PC-9 (cell line): ENCODE measurements at regions not wholly inside any gene's neighbourhood (a gene's known extent, or its start where the extent isn't known, plus 50 kb on each side); places are given as distances from the start of the nearest gene placed in this dataset.

Experiments used
- BruUV-seq: library from RNA; stranded (reverse); fragments of 400-500 nt; replicated peaks from 2 replicates; lab custom pipeline; 2021; lab: Mats Ljungman, UMichigan
- CTCF ChIA-PET: fragments of 300-600 bp; sonication (Branson Sonifier 250); formaldehyde crosslinking; loops from one replicate; lab custom pipeline; 2022; ENCODE audit warnings: antibody characterized with exemption; lab: Charles Lee
- POLR2A ChIA-PET: fragments of 300-600 bp; sonication (Branson Sonifier 250); formaldehyde crosslinking; loops from one replicate; lab custom pipeline; 2022; ENCODE audit warnings: antibody characterized with exemption; ENCODE audit not compliant: unreplicated experiment; lab: Charles Lee
- DNase-seq, 2 experiments: peaks; one replicate each; pipeline versions ENCODE4 v3.0.0 to v3.0.0-alpha.2; 2015 to 2022; ENCODE audit warnings: mixed read lengths in 1 of 2
- H2AFZ ChIP-seq: fragments of 200-600 bp; sonication (generic); 2 replicates; pipeline ENCODE4 v1.8.1; 2017; ENCODE audit warnings: antibody characterized with exemption
- H3F3A ChIP-seq: fragments of 200-600 bp; sonication (generic); 2 replicates; pipeline ENCODE4 v1.8.1; 2017; ENCODE audit warnings: antibody characterized with exemption, mild to moderate bottlenecking, low read depth; ENCODE audit not compliant: insufficient read depth
- H3K27ac ChIP-seq: fragments of 200-600 bp; sonication (generic); 2 replicates; pipeline ENCODE4 v1.6.1; 2016; ENCODE audit warnings: mixed run types
- H3K27me3 ChIP-seq: fragments of 200-600 bp; sonication (generic); 2 replicates; pipeline ENCODE4 v1.6.1; 2016; ENCODE audit warnings: low read depth, mixed run types; ENCODE audit not compliant: insufficient read depth
- H3K36me3 ChIP-seq: fragments of 200-600 bp; sonication (generic); 2 replicates; pipeline ENCODE4 v1.6.1; 2016; ENCODE audit warnings: low read depth, mixed run types
- H3K4me1 ChIP-seq: fragments of 200-600 bp; sonication (generic); replicated peaks from 2 replicates; pipeline ENCODE4 v1.6.1; 2016; ENCODE audit warnings: mixed run types; ENCODE audit not compliant: insufficient read depth
- H3K4me2 ChIP-seq: fragments of 200-600 bp; sonication (generic); 2 replicates; pipeline ENCODE4 v1.6.1; 2017; ENCODE audit warnings: mixed run types
- H3K4me3 ChIP-seq: fragments of 200-600 bp; sonication (generic); 2 replicates; pipeline ENCODE4 v1.6.1; 2016; ENCODE audit warnings: mixed run types
- H3K79me2 ChIP-seq: fragments of 200-600 bp; sonication (generic); 2 replicates; pipeline ENCODE4 v1.6.1; 2017; ENCODE audit warnings: low read depth, mixed run types
- H3K9me2 ChIP-seq: fragments of 200-600 bp; sonication (generic); 2 replicates; pipeline ENCODE4 v1.8.1; 2017; ENCODE audit warnings: mild to moderate bottlenecking; ENCODE audit not compliant: insufficient read depth
- H3K9me3 ChIP-seq: fragments of 200-600 bp; sonication (generic); 2 replicates; pipeline ENCODE4 v1.8.1; 2016; ENCODE audit warnings: low read depth; ENCODE audit not compliant: insufficient read depth
- H4K20me1 ChIP-seq: fragments of 200-600 bp; sonication (generic); 2 replicates; pipeline ENCODE4 v1.8.1; 2017; ENCODE audit not compliant: insufficient read depth
- EZH2 ChIP-seq: fragments of 200-600 bp; sonication (generic); IDR thresholded peaks from 2 replicates; pipeline ENCODE4 v1.8.0; 2017; ENCODE audit warnings: antibody characterized with exemption, low read depth
- intact Hi-C: fragments of 100-400 bp; cut with micrococcal nuclease; formaldehyde crosslinking; loops from one replicate; pipeline ENCODE4 v1.10.0; 2022; ENCODE audit not compliant: unreplicated experiment
- TF ChIP-seq, protein P1 (sequence below): fragments of 200-600 bp; sonication (generic); conservative IDR thresholded peaks from 2 replicates; pipeline ENCODE4 v1.6.1; 2017; ENCODE audit warnings: mixed run types, antibody characterized with exemption, mild to moderate bottlenecking, moderate library complexity

DNA sequence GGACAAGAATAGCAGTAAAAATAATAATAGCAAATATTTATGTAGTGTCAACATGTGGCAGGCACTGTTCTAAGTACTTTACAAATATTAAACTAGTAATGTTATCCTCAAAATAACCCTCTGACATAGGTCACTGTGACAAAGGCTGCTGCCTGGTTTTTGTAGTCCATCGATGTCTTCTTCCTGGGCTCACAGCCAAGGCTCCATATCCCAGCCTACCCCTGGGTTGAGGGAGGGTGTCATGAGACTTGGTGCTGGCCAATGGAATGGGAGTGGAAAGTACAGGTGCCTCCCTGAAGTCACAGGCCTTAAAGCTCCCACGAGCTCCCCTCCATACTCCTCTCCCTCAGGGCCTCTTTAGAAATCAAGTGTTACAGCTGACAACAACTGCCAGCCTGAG, 159.3 kb downstream of the CYRIA start:
- intact Hi-C loops = no loop called here
- Histone ChIP-seq H3K4me1 (no peaks in the 10 kb centered on the region), H4K20me1 (no peaks in the 10 kb centered on the region), H3K27me3 (peaks cover 52% of the 10 kb centered on the region), H3F3A (no peaks in the 10 kb centered on the region), H3K4me2 (no peak overlapping the region), H3K4me3 (no peak overlapping the region), H3K36me3 (no peaks in the 10 kb centered on the region), H3K79me2 (no peaks in the 10 kb centered on the region), H3K27ac (no peak overlapping the region), H3K9me3 (no peaks in the 10 kb centered on the region), H2AFZ (no peak overlapping the region), H3K9me2 (no peaks in the 10 kb centered on the region)
- ChIA-PET POLR2A (no interaction called here), CTCF (no interaction called here)
- TF ChIP-seq EZH2 = no peak
- TF ChIP-seq, protein P1, sequence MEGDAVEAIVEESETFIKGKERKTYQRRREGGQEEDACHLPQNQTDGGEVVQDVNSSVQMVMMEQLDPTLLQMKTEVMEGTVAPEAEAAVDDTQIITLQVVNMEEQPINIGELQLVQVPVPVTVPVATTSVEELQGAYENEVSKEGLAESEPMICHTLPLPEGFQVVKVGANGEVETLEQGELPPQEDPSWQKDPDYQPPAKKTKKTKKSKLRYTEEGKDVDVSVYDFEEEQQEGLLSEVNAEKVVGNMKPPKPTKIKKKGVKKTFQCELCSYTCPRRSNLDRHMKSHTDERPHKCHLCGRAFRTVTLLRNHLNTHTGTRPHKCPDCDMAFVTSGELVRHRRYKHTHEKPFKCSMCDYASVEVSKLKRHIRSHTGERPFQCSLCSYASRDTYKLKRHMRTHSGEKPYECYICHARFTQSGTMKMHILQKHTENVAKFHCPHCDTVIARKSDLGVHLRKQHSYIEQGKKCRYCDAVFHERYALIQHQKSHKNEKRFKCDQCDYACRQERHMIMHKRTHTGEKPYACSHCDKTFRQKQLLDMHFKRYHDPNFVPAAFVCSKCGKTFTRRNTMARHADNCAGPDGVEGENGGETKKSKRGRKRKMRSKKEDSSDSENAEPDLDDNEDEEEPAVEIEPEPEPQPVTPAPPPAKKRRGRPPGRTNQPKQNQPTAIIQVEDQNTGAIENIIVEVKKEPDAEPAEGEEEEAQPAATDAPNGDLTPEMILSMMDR = no peak
- no peak for DNase-seq
- no TSS peak for BruUV-seq

DNA sequence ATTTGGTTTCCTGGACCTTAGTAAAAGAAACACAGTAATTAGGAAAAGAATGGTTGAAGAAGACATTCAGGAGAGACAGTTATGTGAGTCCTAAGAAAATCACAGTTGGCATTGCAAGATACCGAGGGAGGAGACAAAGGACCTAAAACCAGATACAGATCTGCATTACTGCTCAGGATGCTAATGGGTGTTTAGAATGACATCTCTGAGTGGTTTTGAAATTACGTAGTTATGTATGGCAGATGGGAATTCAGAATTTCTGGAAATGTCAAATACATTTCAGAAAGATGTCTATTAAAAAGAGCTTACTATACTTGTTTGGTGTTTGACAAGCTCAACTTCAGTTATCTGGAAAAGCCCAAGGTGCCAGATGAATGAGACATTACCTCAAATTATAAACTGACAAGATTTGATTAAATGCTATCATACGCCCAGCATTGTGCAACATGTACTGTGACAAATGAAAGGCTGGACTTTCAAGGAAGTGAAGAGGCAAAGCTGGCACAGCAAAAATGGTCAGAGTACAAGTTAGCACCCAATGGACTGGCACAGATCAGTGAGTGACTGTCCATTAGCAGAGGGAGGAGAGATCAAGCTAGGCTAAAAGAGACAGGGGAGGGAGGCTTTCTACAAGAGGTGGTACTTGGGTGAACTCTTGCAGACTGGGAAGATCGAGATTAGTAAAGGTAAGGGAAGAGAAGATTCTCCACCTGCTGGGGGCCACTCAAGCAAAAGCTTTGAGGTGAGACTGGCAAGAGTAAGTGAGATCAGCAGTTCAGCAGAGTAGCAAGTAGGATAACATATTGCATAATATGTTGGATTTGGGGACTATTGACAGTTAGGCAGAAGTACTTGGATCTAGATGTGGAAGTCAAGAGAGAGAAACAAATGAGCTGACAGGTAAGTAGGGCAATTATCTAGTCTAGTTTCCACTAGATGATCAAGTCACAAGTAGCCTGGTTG, 168.9 kb downstream of the CYRIA start:
- no peak overlapping the region for H2AFZ ChIP-seq
- H3K27ac ChIP-seq = no peak overlapping the region
- ChIA-PET CTCF (no interaction called here), POLR2A (no interaction called here)
- no TSS peak for BruUV-seq
- no peaks in the 10 kb centered on the region for H3K9me2 ChIP-seq
- H3K27me3 ChIP-seq = peaks cover 6% of the 10 kb centered on the region
- no peaks in the 10 kb centered on the region for H3K36me3 ChIP-seq
- no peaks in the 10 kb centered on the region for H3K79me2 ChIP-seq
- no peak for TF ChIP-seq EZH2
- TF ChIP-seq, protein P1 = no peak
- no peak overlapping the region for H3K4me2 ChIP-seq
- intact Hi-C loops = no loop called here
- H3F3A ChIP-seq = no peaks in the 10 kb centered on the region
- H4K20me1 ChIP-seq = no peaks in the 10 kb centered on the region
- DNase-seq = no peak
- H3K4me3 ChIP-seq = no peak overlapping the region
- H3K9me3 ChIP-seq = no peaks in the 10 kb centered on the region
- no peaks in the 10 kb centered on the region for H3K4me1 ChIP-seq

DNA sequence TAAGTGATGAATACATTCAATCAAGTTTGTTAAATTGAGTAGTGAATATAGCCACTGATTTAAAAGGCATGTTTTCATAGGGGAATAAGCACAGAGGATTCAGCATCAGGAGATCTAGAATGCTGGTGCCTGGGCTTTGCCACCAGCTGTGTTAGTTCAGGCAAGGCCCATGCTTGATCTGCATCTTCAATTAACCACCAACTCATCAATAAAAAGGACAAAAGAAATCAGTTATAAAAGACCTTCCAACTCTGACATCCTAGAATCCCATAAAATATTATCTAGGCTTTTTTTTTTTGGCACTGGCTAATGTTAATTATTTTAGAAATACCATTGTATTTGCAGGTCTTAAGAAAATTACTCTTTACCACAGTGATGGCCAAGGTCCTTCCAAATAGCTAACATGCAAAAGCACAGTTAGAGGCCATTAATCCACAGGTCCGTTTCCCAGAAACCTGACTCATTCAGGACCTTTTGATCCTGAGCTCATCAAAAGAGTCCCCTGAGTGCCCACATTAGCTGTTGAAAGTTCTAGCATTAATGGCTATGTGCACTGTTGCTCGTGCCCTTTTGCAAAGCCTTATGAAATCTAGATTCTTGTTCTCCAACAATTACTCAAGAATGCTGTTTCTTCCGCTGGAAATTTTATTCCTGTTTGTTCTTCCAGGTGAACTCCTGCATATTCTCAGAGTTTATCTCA, 170.0 kb downstream of the CYRIA start:
- TF ChIP-seq, protein P1 = no peak
- TF ChIP-seq EZH2 = no peak

More for the DNA sequence above, 170.0 kb downstream of the CYRIA start:
- ChIA-PET CTCF (no interaction called here), POLR2A (no interaction called here)
- Histone ChIP-seq H3K4me1 (no peaks in the 10 kb centered on the region), H3K9me2 (no peaks in the 10 kb centered on the region), H3K4me2 (no peak overlapping the region), H3K27me3 (no peaks in the 10 kb centered on the region; the same call in none of the 2 replicates), H3K79me2 (no peaks in the 10 kb centered on the region), H4K20me1 (no peaks in the 10 kb centered on the region), H3K36me3 (no peaks in the 10 kb centered on the region), H3K4me3 (no peak overlapping the region), H3F3A (no peaks in the 10 kb centered on the region), H2AFZ (no peak overlapping the region), H3K27ac (no peak overlapping the region), H3K9me3 (no peaks in the 10 kb centered on the region)
- DNase-seq = no peak
- no TSS peak for BruUV-seq
- intact Hi-C loops = no loop called here
